Dendritic cell treated with granulocyte-macrophage colony-stimulating factor and Interleukin-4, amounts not matched to agents 40 ng/mL and 50 ng/mL, for 4 days (primary cell): ENCODE measurements at regions not wholly inside any gene's neighbourhood (a gene's known extent, or its start where the extent isn't known, plus 50 kb on each side); places are given as distances from the start of the nearest gene placed in this dataset.
"Not testable (repeated sequence)": the region's sequence is repeated elsewhere in the genome, so short reads cannot be mapped to it uniquely, and the experiment has no call there.

Experiments used
- H3K27ac Mint-ChIP-seq: one replicate; pipeline ENCODE4 v1.8.0; 2022; ENCODE audit warnings: mild to moderate bottlenecking, mixed read lengths
- H3K27me3 Mint-ChIP-seq: one replicate; pipeline ENCODE4 v1.8.0; 2022; ENCODE audit warnings: mild to moderate bottlenecking, mixed read lengths
- H3K36me3 Mint-ChIP-seq: one replicate; pipeline ENCODE4 v1.8.0; 2022; ENCODE audit warnings: low read depth, mixed read lengths
- H3K4me1 Mint-ChIP-seq: one replicate; pipeline ENCODE4 v1.8.0; 2022; ENCODE audit warnings: low read depth, mixed read lengths
- H3K4me3 Mint-ChIP-seq: one replicate; pipeline ENCODE4 v1.8.0; 2022; ENCODE audit warnings: mild to moderate bottlenecking, moderate library complexity, mixed read lengths
- H3K9me3 Mint-ChIP-seq: one replicate; pipeline ENCODE4 v1.8.0; 2022; ENCODE audit warnings: mixed read lengths
- intact Hi-C: fragments of 100-400 bp; cut with micrococcal nuclease; formaldehyde crosslinking; loops from one replicate; pipeline ENCODE4 v1.15.0; 2022

DNA sequence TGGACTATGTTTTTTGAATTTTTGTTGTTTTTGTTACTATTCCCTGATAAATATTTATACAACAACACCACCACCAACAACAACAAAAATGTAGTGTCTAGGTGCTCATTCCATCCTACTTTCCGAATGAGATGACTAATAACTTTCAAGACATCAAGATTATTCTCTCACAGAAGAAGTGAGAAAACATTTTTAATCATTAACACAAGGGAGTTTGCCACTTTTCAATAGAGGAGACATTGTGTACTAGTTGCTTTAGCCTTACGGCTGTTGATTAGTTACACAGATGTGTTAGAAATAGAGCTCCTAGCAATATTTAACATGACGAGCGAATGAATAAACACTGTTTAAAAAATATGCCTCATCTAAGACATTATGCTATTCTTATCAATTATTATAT is 898.8 kb downstream of the C4orf33 start:
- Mint-ChIP-seq H3K4me3 (no peak overlapping the region), H3K4me1 (no peaks in the 10 kb centered on the region), H3K27me3 (no peaks in the 10 kb centered on the region), H3K9me3 (peaks cover 6% of the 10 kb centered on the region), H3K36me3 (no peaks in the 10 kb centered on the region), H3K27ac (no peak overlapping the region)
- intact Hi-C loops = no loop called here

DNA sequence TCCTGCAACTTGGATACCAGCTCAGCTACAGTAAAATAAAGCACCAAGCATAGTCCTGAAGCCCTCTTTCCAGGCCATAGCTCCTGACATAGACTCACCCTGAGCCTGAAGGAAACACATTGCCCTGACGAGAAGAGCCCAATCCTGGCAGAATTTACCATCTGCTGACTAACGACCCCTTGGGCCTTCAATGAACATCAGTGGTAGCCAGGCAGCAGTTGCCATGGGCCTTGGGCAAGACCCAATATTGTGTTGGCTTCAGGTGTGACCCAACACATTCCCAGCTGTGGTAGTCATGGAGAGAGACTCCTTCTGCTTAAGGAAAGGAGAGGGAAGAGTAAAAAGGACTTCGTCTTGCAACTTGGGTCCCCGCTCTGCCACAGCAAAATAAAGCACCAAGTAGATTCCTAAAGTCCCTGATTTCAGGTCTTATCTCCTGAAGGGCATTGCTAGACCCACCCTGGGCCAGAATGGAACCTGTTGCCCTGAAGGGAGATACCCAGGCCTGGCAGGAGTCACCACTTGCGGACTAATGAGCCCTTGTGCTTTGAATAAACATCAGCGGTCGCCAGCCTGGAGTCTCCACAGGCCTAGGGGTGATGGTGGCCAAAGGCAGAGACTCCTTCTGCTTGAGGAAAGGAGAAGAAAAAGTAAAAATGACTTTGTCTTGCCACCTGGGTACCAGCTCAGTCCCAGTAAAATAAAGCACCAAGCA is 902.6 kb downstream of the C4orf33 start:
- H3K4me1 Mint-ChIP-seq = no peaks in the 10 kb centered on the region
- no peak overlapping the region for H3K27ac Mint-ChIP-seq
- intact Hi-C loops = no loop called here
- peaks cover 11% of the 10 kb centered on the region for H3K9me3 Mint-ChIP-seq
- H3K4me3 Mint-ChIP-seq = no peak overlapping the region
- H3K27me3 Mint-ChIP-seq = no peaks in the 10 kb centered on the region
- H3K36me3 Mint-ChIP-seq = no peaks in the 10 kb centered on the region

DNA sequence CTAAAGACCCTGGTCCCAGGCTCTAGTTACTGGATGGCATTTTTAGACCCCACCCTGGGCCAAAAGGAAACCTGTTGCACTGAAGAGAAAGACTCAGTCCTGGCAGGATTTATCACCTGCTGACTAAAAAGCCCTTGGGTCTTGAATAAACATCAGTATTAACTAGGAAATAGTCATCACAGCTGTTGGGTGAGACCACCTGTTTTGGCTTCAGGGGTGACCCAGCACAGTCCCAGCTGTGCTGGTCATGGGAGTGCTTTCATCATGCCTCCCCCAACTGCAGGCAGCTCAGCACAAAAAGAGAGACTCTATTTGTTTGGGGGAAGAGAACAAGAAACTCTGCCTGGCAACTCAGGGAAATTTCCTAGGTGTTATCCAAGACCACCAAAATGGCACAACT is 903.2 kb downstream of the C4orf33 start:
- Mint-ChIP-seq H3K4me3 (no peak overlapping the region), H3K27ac (no peak overlapping the region), H3K4me1 (no peaks in the 10 kb centered on the region), H3K36me3 (no peaks in the 10 kb centered on the region), H3K9me3 (peaks cover 11% of the 10 kb centered on the region), H3K27me3 (no peaks in the 10 kb centered on the region)
- intact Hi-C loops = no loop called here

DNA sequence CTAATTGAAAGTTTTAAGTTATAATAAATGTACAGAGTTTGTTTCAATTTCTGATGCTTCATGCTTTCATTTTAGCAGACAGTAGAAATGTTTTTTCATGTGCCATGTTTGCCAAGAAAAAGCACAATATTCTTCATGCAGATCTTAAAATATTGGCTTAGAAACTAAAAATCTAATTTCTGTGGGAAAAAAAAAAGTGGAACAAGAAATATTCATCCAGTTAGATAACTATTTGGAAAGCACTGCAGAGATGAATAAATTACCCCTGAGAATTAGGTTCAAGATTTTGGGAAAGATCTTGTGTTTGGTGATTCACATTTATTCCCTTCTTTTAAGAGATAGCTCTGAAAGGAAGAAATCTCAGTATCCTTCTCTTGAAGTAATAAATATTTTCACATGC is 912.5 kb downstream of the C4orf33 start:
- intact Hi-C loops = no loop called here
- Mint-ChIP-seq H3K27me3 (no peaks in the 10 kb centered on the region), H3K27ac (no peak overlapping the region), H3K4me3 (no peak overlapping the region), H3K4me1 (no peaks in the 10 kb centered on the region), H3K36me3 (no peaks in the 10 kb centered on the region), H3K9me3 (no peaks in the 10 kb centered on the region)

DNA sequence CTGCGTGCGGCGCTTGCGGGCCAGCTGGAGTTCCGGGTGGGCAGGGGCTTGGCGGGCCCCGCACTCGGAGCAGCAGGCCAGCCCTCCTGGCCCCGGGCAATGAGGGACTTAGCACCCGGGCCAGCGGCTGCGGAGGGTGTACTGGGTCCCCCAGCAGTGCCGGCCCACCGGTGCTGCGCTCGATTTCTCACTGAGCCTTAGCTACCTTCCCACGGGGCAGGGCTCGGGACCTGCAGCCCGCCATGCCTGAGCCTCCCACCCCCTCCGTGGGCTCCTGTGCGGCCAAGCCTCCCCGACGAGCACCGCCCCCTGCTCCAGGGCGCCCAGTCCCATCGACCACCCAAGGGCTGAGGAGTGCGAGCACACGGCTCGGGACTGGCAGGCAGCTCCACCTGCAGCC is 916.9 kb downstream of the C4orf33 start:
- intact Hi-C loops, H3K4me1 Mint-ChIP-seq, H3K27me3 Mint-ChIP-seq, H3K27ac Mint-ChIP-seq, H3K36me3 Mint-ChIP-seq, H3K4me3 Mint-ChIP-seq, H3K9me3 Mint-ChIP-seq: not testable (repeated sequence)

DNA sequence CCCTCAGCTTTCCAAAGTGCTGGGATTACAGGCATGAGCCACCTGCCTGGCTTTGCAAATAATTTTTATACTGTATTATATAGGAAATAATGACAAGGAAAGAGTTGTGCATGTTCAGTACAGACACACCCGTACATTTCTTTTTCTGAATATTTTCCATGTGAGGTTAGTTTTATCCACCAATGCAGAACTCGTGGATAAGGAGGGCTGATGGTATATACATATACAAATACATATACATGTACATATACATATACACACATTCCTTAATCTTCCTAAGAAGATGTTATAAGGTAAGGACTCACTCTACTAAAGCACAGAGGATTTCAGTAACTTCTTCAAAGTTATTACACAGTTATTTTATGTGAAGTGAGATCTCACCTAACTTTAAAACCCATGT is 925.8 kb downstream of the C4orf33 start:
- no peaks in the 10 kb centered on the region for H3K9me3 Mint-ChIP-seq
- no peaks in the 10 kb centered on the region for H3K27me3 Mint-ChIP-seq
- no peak overlapping the region for H3K27ac Mint-ChIP-seq
- intact Hi-C loops = no loop called here
- no peaks in the 10 kb centered on the region for H3K4me1 Mint-ChIP-seq
- no peaks in the 10 kb centered on the region for H3K36me3 Mint-ChIP-seq
- H3K4me3 Mint-ChIP-seq = no peak overlapping the region

DNA sequence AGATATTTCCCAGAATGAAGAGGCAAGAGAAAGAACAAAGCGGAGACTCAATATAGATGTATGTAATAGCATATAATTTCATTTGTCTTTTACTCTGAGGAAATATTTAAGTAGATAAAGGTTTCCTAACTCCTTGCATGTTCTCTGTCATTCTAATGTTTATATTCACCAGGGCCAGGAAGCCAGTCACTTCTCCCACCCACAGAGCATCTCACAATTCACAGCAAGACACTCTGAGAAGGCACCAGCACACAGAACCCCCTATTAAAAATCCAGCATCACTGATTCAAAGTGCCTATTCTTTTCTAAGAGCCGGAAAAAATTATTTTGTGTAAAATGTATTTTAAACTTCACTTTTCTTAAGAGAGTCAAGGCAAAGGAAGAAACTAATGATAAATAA is 927.1 kb downstream of the C4orf33 start:
- no peaks in the 10 kb centered on the region for H3K36me3 Mint-ChIP-seq
- H3K27ac Mint-ChIP-seq = no peak overlapping the region
- intact Hi-C loops = no loop called here
- no peaks in the 10 kb centered on the region for H3K27me3 Mint-ChIP-seq
- no peaks in the 10 kb centered on the region for H3K9me3 Mint-ChIP-seq
- H3K4me3 Mint-ChIP-seq = no peak overlapping the region
- H3K4me1 Mint-ChIP-seq = no peaks in the 10 kb centered on the region

DNA sequence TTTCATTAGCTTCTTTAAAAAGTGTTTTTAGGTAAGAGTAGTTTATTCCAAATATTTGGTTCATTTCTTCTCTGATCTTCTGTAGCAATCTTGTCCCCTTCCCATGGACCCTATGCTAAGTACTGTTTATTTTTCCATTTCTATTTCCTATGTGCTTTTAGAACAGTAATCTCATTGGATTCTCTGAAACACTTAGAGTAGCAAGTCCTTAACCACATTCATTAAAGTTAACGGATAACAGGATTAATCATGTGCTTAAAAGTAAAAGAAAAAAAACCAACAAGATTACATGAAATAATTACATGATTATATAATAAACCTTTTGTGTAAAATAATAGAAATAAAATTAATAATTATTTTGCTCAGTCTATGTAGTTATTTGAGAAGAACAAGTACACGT is 929.7 kb downstream of the C4orf33 start:
- H3K4me3 Mint-ChIP-seq = no peak overlapping the region
- no peaks in the 10 kb centered on the region for H3K9me3 Mint-ChIP-seq
- no peaks in the 10 kb centered on the region for H3K27me3 Mint-ChIP-seq
- intact Hi-C loops = no loop called here
- H3K27ac Mint-ChIP-seq = no peak overlapping the region
- H3K4me1 Mint-ChIP-seq = no peaks in the 10 kb centered on the region
- no peaks in the 10 kb centered on the region for H3K36me3 Mint-ChIP-seq

DNA sequence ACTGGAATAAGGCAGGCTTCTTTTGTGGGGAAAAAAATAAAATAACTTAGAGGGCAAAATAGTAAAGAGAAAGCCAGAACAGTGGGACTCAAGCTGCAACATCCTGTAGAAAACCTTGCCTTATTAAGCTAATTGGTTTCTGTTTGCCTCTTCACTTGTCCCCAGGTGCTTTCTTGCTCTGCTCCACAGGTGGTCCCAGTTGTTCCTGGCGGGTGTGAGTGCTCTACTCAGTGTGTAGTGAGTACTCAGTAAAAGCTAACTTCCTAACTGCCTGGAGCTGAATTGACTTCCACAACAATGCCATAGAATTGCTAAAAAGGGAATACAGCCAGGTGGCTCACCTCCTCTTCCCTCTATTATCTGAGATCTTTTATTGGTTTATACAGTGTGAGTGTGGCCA is 930.2 kb downstream of the C4orf33 start:
- H3K4me3 Mint-ChIP-seq = no peak overlapping the region

DNA sequence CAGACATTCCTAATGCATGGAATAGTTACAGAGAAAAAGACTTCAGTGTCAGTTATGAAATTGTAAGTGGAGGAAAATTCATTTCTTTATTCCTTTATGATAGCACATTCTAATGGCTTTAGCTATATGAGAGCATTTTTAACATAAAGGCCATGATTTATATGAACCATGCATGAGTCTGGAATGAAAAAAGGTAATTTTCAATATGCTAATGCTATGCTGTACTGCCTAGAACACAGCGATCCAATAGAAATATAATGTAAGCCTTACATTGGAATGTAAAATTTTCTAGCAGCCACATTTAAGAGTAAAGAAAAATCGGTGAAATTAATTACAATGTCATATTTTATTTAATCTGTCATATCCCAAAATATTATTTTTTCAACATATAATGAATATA is 932.0 kb downstream of the C4orf33 start:
- no peaks in the 10 kb centered on the region for H3K36me3 Mint-ChIP-seq
- no peaks in the 10 kb centered on the region for H3K27me3 Mint-ChIP-seq
- no peaks in the 10 kb centered on the region for H3K4me1 Mint-ChIP-seq
- H3K9me3 Mint-ChIP-seq = no peaks in the 10 kb centered on the region
- intact Hi-C loops = no loop called here
- H3K27ac Mint-ChIP-seq = no peak overlapping the region
- no peak overlapping the region for H3K4me3 Mint-ChIP-seq

More for the DNA sequence above, 930.2 kb downstream of the C4orf33 start:
- H3K27me3 Mint-ChIP-seq = no peaks in the 10 kb centered on the region
- H3K27ac Mint-ChIP-seq = no peak overlapping the region
- no peaks in the 10 kb centered on the region for H3K9me3 Mint-ChIP-seq
- H3K36me3 Mint-ChIP-seq = no peaks in the 10 kb centered on the region
- no peaks in the 10 kb centered on the region for H3K4me1 Mint-ChIP-seq
- intact Hi-C loops = no loop called here

DNA sequence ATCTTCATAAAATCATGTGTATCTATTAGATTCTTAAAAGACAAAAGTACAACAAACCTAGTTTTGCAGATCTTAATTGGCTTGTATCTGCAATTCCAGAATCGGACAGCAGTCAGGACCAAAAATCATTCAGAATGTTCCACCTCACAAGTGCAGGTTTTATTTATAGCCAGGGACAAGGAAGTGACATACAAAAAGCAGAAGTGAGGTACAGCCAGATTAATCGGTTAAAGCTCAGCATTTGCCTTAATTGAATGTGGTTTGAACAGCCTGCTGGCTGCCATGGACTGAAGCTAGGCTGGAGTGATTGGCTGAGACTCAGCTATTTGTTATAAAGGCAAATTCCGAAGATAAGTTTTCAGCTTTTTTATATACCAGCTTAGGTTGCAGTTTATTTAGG is 932.6 kb downstream of the C4orf33 start:
- intact Hi-C loops = no loop called here
- H3K4me3 Mint-ChIP-seq = no peak overlapping the region
- no peaks in the 10 kb centered on the region for H3K9me3 Mint-ChIP-seq
- no peak overlapping the region for H3K27ac Mint-ChIP-seq
- no peaks in the 10 kb centered on the region for H3K27me3 Mint-ChIP-seq
- H3K36me3 Mint-ChIP-seq = no peaks in the 10 kb centered on the region
- H3K4me1 Mint-ChIP-seq = no peaks in the 10 kb centered on the region

DNA sequence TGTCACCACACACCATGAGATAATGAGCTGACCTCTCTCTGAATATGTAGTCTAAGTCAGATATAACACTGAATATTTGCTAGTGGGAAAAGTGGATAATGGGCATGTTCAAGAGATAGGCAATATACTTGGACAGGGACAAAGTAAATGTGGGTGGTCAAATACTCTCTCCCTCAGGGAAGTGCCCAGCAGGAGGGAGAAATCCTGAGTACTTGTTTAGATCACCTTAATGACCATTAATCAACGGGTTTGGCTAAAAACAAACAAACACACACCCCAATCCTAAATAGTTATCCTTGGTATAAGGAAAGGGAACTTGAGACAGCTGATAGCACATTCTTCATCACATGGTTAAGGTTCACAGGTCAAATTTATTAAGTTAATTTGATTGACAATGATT is 933.5 kb downstream of the C4orf33 start:
- intact Hi-C loops = no loop called here
- H3K27me3 Mint-ChIP-seq = no peaks in the 10 kb centered on the region

DNA sequence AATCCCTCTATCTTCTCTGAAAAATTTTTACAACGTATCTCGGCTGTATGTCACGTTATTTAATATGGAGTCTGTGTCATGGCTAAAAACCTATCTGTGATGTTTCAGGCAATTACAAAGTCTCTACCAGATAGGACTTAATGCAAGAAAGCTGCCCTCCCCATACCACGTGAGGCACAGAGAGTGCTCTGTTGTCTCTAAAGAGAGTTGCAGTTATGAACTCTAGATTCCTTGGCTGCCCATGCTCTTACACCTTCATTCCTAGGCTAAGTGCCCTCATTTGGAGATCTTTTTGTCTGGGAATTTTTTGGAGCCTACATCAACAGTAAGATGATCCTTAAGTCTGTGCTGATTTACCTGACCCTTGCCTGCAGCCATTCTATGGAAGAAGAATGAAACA is 935.9 kb downstream of the C4orf33 start:
- Mint-ChIP-seq H3K9me3 (no peaks in the 10 kb centered on the region), H3K4me3 (no peak overlapping the region), H3K27me3 (no peaks in the 10 kb centered on the region), H3K4me1 (no peaks in the 10 kb centered on the region), H3K36me3 (no peaks in the 10 kb centered on the region), H3K27ac (no peak overlapping the region)
- intact Hi-C loops = no loop called here

More for the DNA sequence above, 933.5 kb downstream of the C4orf33 start:
- H3K36me3 Mint-ChIP-seq = no peaks in the 10 kb centered on the region
- H3K4me1 Mint-ChIP-seq = no peaks in the 10 kb centered on the region
- no peak overlapping the region for H3K27ac Mint-ChIP-seq
- no peak overlapping the region for H3K4me3 Mint-ChIP-seq
- no peaks in the 10 kb centered on the region for H3K9me3 Mint-ChIP-seq

DNA sequence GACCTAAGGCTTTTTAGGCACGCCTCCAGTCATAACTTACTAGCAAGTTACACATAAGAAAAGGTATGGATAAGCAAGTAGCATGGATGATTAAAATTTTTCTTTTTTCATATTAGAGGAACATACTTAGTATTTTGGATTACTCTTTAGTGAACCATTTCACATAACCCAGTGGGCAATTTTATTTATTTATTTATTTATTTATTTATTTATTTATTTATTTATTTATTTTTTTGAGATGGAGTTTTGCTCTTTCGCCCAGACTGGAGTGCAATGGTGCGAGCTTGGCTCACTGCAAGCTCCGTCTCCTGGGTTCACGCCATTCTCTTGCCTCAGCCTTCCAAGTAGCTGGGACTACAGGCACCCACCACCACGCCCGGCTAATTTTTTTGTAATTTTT is 937.7 kb downstream of the C4orf33 start:
- H3K9me3 Mint-ChIP-seq, H3K4me1 Mint-ChIP-seq, H3K27ac Mint-ChIP-seq, H3K27me3 Mint-ChIP-seq, intact Hi-C loops, H3K36me3 Mint-ChIP-seq, H3K4me3 Mint-ChIP-seq: not testable (repeated sequence)

DNA sequence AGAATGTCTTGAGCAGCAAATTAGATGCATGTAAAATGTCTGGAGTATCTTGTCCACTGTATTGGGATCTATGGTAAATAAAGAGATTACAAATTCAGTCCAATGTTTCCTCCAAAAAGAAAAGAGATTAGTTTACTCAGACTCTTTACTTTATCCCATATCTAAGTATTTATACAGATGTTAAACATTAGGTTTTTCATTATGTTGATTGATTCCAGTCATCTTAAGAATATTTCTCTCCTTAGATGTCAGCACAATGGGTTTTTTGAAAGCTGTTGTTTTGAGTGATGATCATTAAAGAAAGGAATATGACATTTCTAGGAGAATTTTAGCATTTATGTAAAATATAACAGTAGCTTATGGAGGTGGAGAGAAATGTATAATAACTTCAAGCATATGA is 938.9 kb downstream of the C4orf33 start:
- no peaks in the 10 kb centered on the region for H3K36me3 Mint-ChIP-seq
- H3K27me3 Mint-ChIP-seq = no peaks in the 10 kb centered on the region
- H3K9me3 Mint-ChIP-seq = peaks cover 8% of the 10 kb centered on the region
- H3K4me1 Mint-ChIP-seq = no peaks in the 10 kb centered on the region
- intact Hi-C loops = no loop called here
- H3K27ac Mint-ChIP-seq = no peak overlapping the region
- no peak overlapping the region for H3K4me3 Mint-ChIP-seq
